Fibroblast of skin of left quadriceps (primary cell): ENCODE measurements at regions not wholly inside any gene's neighbourhood (a gene's known extent, or its start where the extent isn't known, plus 50 kb on each side); places are given as distances from the start of the nearest gene placed in this dataset.
"Not testable (repeated sequence)": the region's sequence is repeated elsewhere in the genome, so short reads cannot be mapped to it uniquely, and the experiment has no call there.

ENCODE experiments used
- DNase-seq, 2 experiments: peaks; one replicate each; pipeline ENCODE4 v3.0.0-alpha.2; 2013; ENCODE audit warnings: low read depth in 2 of 2

- DNase-seq = no peak
Measured at GRCh38 chr1:177729646-177730045, 240.2 kb downstream of the SEC16B start.

- no peak for DNase-seq
Measured at GRCh38 chr1:177723533-177723932, 246.3 kb downstream of the SEC16B start.

- DNase-seq = no peak
Measured at GRCh38 chr1:177710696-177711620, 258.9 kb downstream of the SEC16B start.

GRCh38 chr1:177708406-177708805, 261.5 kb downstream of the SEC16B start:
- no peak for DNase-seq

- no peak for DNase-seq
Measured at GRCh38 chr1:177706977-177707376, 262.9 kb downstream of the SEC16B start.

- no peak for DNase-seq
Measured at GRCh38 chr1:177705839-177706238, 264.0 kb downstream of the SEC16B start.

GRCh38 chr1:177703888-177704446, 265.9 kb downstream of the SEC16B start:
- no peak for DNase-seq

GRCh38 chr1:177701654-177702353, 268.1 kb downstream of the SEC16B start:
- no peak for DNase-seq

GRCh38 chr1:177700856-177701255, 269.0 kb downstream of the SEC16B start:
- DNase-seq = no peak

GRCh38 chr1:177690996-177691395, 278.9 kb downstream of the SEC16B start:
- DNase-seq = no peak

GRCh38 chr1:177687544-177687943, 282.3 kb downstream of the SEC16B start:
- DNase-seq = no peak

- no peak for DNase-seq
Measured at GRCh38 chr1:177686933-177687332, 282.9 kb downstream of the SEC16B start.

- DNase-seq = no peak
Measured at GRCh38 chr1:177669161-177669560, 300.7 kb downstream of the SEC16B start.

- DNase-seq = no peak
Measured at GRCh38 chr1:177665935-177666334, 303.9 kb downstream of the SEC16B start.

GRCh38 chr1:177664742-177665141, 305.1 kb downstream of the SEC16B start:
- not testable (repeated sequence) for DNase-seq

- no peak for DNase-seq
Measured at GRCh38 chr1:177660188-177660587, 309.7 kb downstream of the SEC16B start.

GRCh38 chr1:177659281-177659680, 310.6 kb downstream of the SEC16B start:
- DNase-seq = no peak

GRCh38 chr1:177656598-177656997, 313.3 kb downstream of the SEC16B start:
- DNase-seq = no peak

GRCh38 chr1:177650947-177651346, 318.9 kb downstream of the SEC16B start:
- no peak for DNase-seq

- DNase-seq = no peak
Measured at GRCh38 chr1:177648731-177649265, 321.1 kb downstream of the SEC16B start.

- no peak for DNase-seq
Measured at GRCh38 chr1:177648138-177648537, 321.7 kb downstream of the SEC16B start.
